ENCODE measurements at regions not wholly inside any gene's neighbourhood (a gene's known extent, or its start where the extent isn't known, plus 50 kb on each side); places are given as distances from the start of the nearest gene placed in this dataset.

GRCh38 chr5:18745042-18745987, 1111.1 kb downstream of the TAF11L14 start:
- Histone ChIP-seq H3K27me3 (ENCODE audit: control insufficient read depth in 2 of 2, insufficient read depth in 2 of 2, low read length in 2 of 2) (no peaks in the 10 kb centered on the region), H3K27ac (ENCODE audit: low read depth in 2 of 2, low read length in 2 of 2) (peak overlapping the region; percentile 67 to 75), H3K9ac (ENCODE audit: low read depth in 1 of 2, low read length in 2 of 2) (peak overlapping the region; percentile 54 to 63), H3K9me3 (ENCODE audit: control insufficient read depth in 2 of 2, low read length in 2 of 2) (no peaks in the 10 kb centered on the region), H3K4me3 (ENCODE audit: low read length in 2 of 2) (peak overlapping the region; percentile 65 to 82), H3K4me1 (ENCODE audit: control insufficient read depth in 2 of 2, insufficient read depth in 2 of 2, low read length in 2 of 2) (peaks cover 3 to 8% of the 10 kb centered on the region in 2 donors), H3K36me3 (ENCODE audit: control insufficient read depth in 2 of 2, insufficient read depth in 2 of 2, low read length in 2 of 2) (no peaks in the 10 kb centered on the region)

- peak overlapping the region; percentile 67 to 75 for H3K27ac ChIP-seq (ENCODE audit: low read depth in 2 of 2, low read length in 2 of 2)
- peak overlapping the region; percentile 54 to 63 for H3K9ac ChIP-seq (ENCODE audit: low read depth in 1 of 2, low read length in 2 of 2)
- H3K27me3 ChIP-seq (ENCODE audit: control insufficient read depth in 2 of 2, insufficient read depth in 2 of 2, low read length in 2 of 2), result no peaks in the 10 kb centered on the region
- no peaks in the 10 kb centered on the region for H3K9me3 ChIP-seq (ENCODE audit: control insufficient read depth in 2 of 2, low read length in 2 of 2)
- H3K36me3 ChIP-seq (ENCODE audit: control insufficient read depth in 2 of 2, insufficient read depth in 2 of 2, low read length in 2 of 2), result no peaks in the 10 kb centered on the region
- peaks cover 3 to 8% of the 10 kb centered on the region in 2 donors for H3K4me1 ChIP-seq (ENCODE audit: control insufficient read depth in 2 of 2, insufficient read depth in 2 of 2, low read length in 2 of 2)
- H3K4me3 ChIP-seq (ENCODE audit: low read length in 2 of 2), result peak overlapping the region; percentile 65 to 82
These were observed 1111.8 kb downstream of the TAF11L14 start for GRCh38 chr5:18745988-18746615.

GRCh38 chr5:18749763-18750162, 1115.5 kb downstream of the TAF11L14 start:
- no peaks in the 10 kb centered on the region for H3K9me3 ChIP-seq (ENCODE audit: control insufficient read depth in 2 of 2, low read length in 2 of 2)
- peaks cover under 1 to 3% of the 10 kb centered on the region in 2 donors for H3K4me1 ChIP-seq (ENCODE audit: control insufficient read depth in 2 of 2, insufficient read depth in 2 of 2, low read length in 2 of 2)
- H3K36me3 ChIP-seq (ENCODE audit: control insufficient read depth in 2 of 2, insufficient read depth in 2 of 2, low read length in 2 of 2), result no peaks in the 10 kb centered on the region
- no peaks in the 10 kb centered on the region for H3K27me3 ChIP-seq (ENCODE audit: control insufficient read depth in 2 of 2, insufficient read depth in 2 of 2, low read length in 2 of 2)
- no peak overlapping the region for H3K27ac ChIP-seq (ENCODE audit: low read depth in 2 of 2, low read length in 2 of 2)
- H3K9ac ChIP-seq (ENCODE audit: low read depth in 1 of 2, low read length in 2 of 2), result no peak overlapping the region
- no peak overlapping the region for H3K4me3 ChIP-seq (ENCODE audit: low read length in 2 of 2)

- Histone ChIP-seq H3K36me3 (ENCODE audit: control insufficient read depth in 2 of 2, insufficient read depth in 2 of 2, low read length in 2 of 2) (no peaks in the 10 kb centered on the region), H3K27ac (ENCODE audit: low read depth in 2 of 2, low read length in 2 of 2) (no peak overlapping the region), H3K9ac (ENCODE audit: low read depth in 1 of 2, low read length in 2 of 2) (no peak overlapping the region), H3K27me3 (ENCODE audit: control insufficient read depth in 2 of 2, insufficient read depth in 2 of 2, low read length in 2 of 2) (no peaks in the 10 kb centered on the region), H3K4me1 (ENCODE audit: control insufficient read depth in 2 of 2, insufficient read depth in 2 of 2, low read length in 2 of 2) (no peaks in the 10 kb centered on the region), H3K4me3 (ENCODE audit: low read length in 2 of 2) (no peak overlapping the region), H3K9me3 (ENCODE audit: control insufficient read depth in 2 of 2, low read length in 2 of 2) (no peaks in the 10 kb centered on the region)
These were observed 1118.1 kb downstream of the TAF11L14 start for GRCh38 chr5:18752317-18752716.

GRCh38 chr5:18754201-18754600, 1119.9 kb downstream of the TAF11L14 start:
- Histone ChIP-seq H3K36me3 (ENCODE audit: control insufficient read depth in 2 of 2, insufficient read depth in 2 of 2, low read length in 2 of 2) (no peaks in the 10 kb centered on the region), H3K9ac (ENCODE audit: low read depth in 1 of 2, low read length in 2 of 2) (no peak overlapping the region), H3K27ac (ENCODE audit: low read depth in 2 of 2, low read length in 2 of 2) (no peak overlapping the region), H3K27me3 (ENCODE audit: control insufficient read depth in 2 of 2, insufficient read depth in 2 of 2, low read length in 2 of 2) (no peaks in the 10 kb centered on the region), H3K4me1 (ENCODE audit: control insufficient read depth in 2 of 2, insufficient read depth in 2 of 2, low read length in 2 of 2) (no peaks in the 10 kb centered on the region), H3K9me3 (ENCODE audit: control insufficient read depth in 2 of 2, low read length in 2 of 2) (no peaks in the 10 kb centered on the region), H3K4me3 (ENCODE audit: low read length in 2 of 2) (no peak overlapping the region)

GRCh38 chr5:18761801-18762200, 1127.5 kb downstream of the TAF11L14 start:
- Histone ChIP-seq H3K4me1 (ENCODE audit: control insufficient read depth in 2 of 2, insufficient read depth in 2 of 2, low read length in 2 of 2) (no peaks in the 10 kb centered on the region), H3K9me3 (ENCODE audit: control insufficient read depth in 2 of 2, low read length in 2 of 2) (no peaks in the 10 kb centered on the region), H3K4me3 (ENCODE audit: low read length in 2 of 2) (no peak overlapping the region), H3K36me3 (ENCODE audit: control insufficient read depth in 2 of 2, insufficient read depth in 2 of 2, low read length in 2 of 2) (no peaks in the 10 kb centered on the region), H3K27me3 (ENCODE audit: control insufficient read depth in 2 of 2, insufficient read depth in 2 of 2, low read length in 2 of 2) (no peaks in the 10 kb centered on the region), H3K27ac (ENCODE audit: low read depth in 2 of 2, low read length in 2 of 2) (no peak overlapping the region), H3K9ac (ENCODE audit: low read depth in 1 of 2, low read length in 2 of 2) (no peak overlapping the region)

- H3K4me1 ChIP-seq (ENCODE audit: control insufficient read depth in 2 of 2, insufficient read depth in 2 of 2, low read length in 2 of 2), result no peaks in the 10 kb centered on the region
- H3K36me3 ChIP-seq (ENCODE audit: control insufficient read depth in 2 of 2, insufficient read depth in 2 of 2, low read length in 2 of 2), result no peaks in the 10 kb centered on the region
- H3K9me3 ChIP-seq (ENCODE audit: control insufficient read depth in 2 of 2, low read length in 2 of 2), result no peaks in the 10 kb centered on the region
- H3K27ac ChIP-seq (ENCODE audit: low read depth in 2 of 2, low read length in 2 of 2), result no peak overlapping the region
- H3K27me3 ChIP-seq (ENCODE audit: control insufficient read depth in 2 of 2, insufficient read depth in 2 of 2, low read length in 2 of 2), result no peaks in the 10 kb centered on the region
- H3K9ac ChIP-seq (ENCODE audit: low read depth in 1 of 2, low read length in 2 of 2), result no peak overlapping the region
- no peak overlapping the region for H3K4me3 ChIP-seq (ENCODE audit: low read length in 2 of 2)
These were observed 1129.9 kb downstream of the TAF11L14 start for GRCh38 chr5:18764161-18764560.

- no peaks in the 10 kb centered on the region for H3K27me3 ChIP-seq (ENCODE audit: control insufficient read depth in 2 of 2, insufficient read depth in 2 of 2, low read length in 2 of 2)
- H3K9ac ChIP-seq (ENCODE audit: low read depth in 1 of 2, low read length in 2 of 2), result no peak overlapping the region
- H3K4me1 ChIP-seq (ENCODE audit: control insufficient read depth in 2 of 2, insufficient read depth in 2 of 2, low read length in 2 of 2), result no peaks in the 10 kb centered on the region
- H3K4me3 ChIP-seq (ENCODE audit: low read length in 2 of 2), result no peak overlapping the region
- H3K27ac ChIP-seq (ENCODE audit: low read depth in 2 of 2, low read length in 2 of 2), result no peak overlapping the region
- H3K36me3 ChIP-seq (ENCODE audit: control insufficient read depth in 2 of 2, insufficient read depth in 2 of 2, low read length in 2 of 2), result no peaks in the 10 kb centered on the region
- no peaks in the 10 kb centered on the region for H3K9me3 ChIP-seq (ENCODE audit: control insufficient read depth in 2 of 2, low read length in 2 of 2)
These were observed 1131.0 kb downstream of the TAF11L14 start for GRCh38 chr5:18765304-18765703.

- Histone ChIP-seq H3K4me3 (ENCODE audit: low read length in 2 of 2) (no peak overlapping the region), H3K36me3 (ENCODE audit: control insufficient read depth in 2 of 2, insufficient read depth in 2 of 2, low read length in 2 of 2) (no peaks in the 10 kb centered on the region), H3K4me1 (ENCODE audit: control insufficient read depth in 2 of 2, insufficient read depth in 2 of 2, low read length in 2 of 2) (no peaks in the 10 kb centered on the region), H3K9me3 (ENCODE audit: control insufficient read depth in 2 of 2, low read length in 2 of 2) (no peaks in the 10 kb centered on the region), H3K27ac (ENCODE audit: low read depth in 2 of 2, low read length in 2 of 2) (no peak overlapping the region), H3K27me3 (ENCODE audit: control insufficient read depth in 2 of 2, insufficient read depth in 2 of 2, low read length in 2 of 2) (no peaks in the 10 kb centered on the region), H3K9ac (ENCODE audit: low read depth in 1 of 2, low read length in 2 of 2) (no peak overlapping the region)
These were observed 1136.9 kb downstream of the TAF11L14 start for GRCh38 chr5:18771097-18771610.

- Histone ChIP-seq H3K27me3 (ENCODE audit: control insufficient read depth in 2 of 2, insufficient read depth in 2 of 2, low read length in 2 of 2) (no peaks in the 10 kb centered on the region), H3K27ac (ENCODE audit: low read depth in 2 of 2, low read length in 2 of 2) (no peak overlapping the region), H3K4me1 (ENCODE audit: control insufficient read depth in 2 of 2, insufficient read depth in 2 of 2, low read length in 2 of 2) (no peaks in the 10 kb centered on the region), H3K36me3 (ENCODE audit: control insufficient read depth in 2 of 2, insufficient read depth in 2 of 2, low read length in 2 of 2) (no peaks in the 10 kb centered on the region), H3K9ac (ENCODE audit: low read depth in 1 of 2, low read length in 2 of 2) (no peak overlapping the region), H3K4me3 (ENCODE audit: low read length in 2 of 2) (no peak overlapping the region), H3K9me3 (ENCODE audit: control insufficient read depth in 2 of 2, low read length in 2 of 2) (no peaks in the 10 kb centered on the region)
These were observed 1138.2 kb downstream of the TAF11L14 start for GRCh38 chr5:18772475-18772874.
